Kidney epithelial cell (primary cell): ENCODE measurements at regions not wholly inside any gene's neighbourhood (a gene's known extent, or its start where the extent isn't known, plus 50 kb on each side); places are given as distances from the start of the nearest gene placed in this dataset.
"Not testable (repeated sequence)": the region's sequence is repeated elsewhere in the genome, so short reads cannot be mapped to it uniquely, and the experiment has no call there.

Source experiments
- DNase-seq: peaks from one replicate; pipeline ENCODE4 v3.0.0-alpha.2; 2010; ENCODE audit warnings: low read depth
- H3K27me3 ChIP-seq: 2 replicates; pipeline ENCODE4 v1.6.0; 2011; ENCODE audit warnings: low read length; ENCODE audit not compliant: control insufficient read depth, insufficient read depth
- H3K36me3 ChIP-seq: 2 replicates; pipeline ENCODE4 v1.5.1; 2011; ENCODE audit warnings: low read length; ENCODE audit not compliant: control insufficient read depth, insufficient read depth
- H3K4me3 ChIP-seq: 2 replicates; pipeline ENCODE4 v1.5.1; 2011; ENCODE audit warnings: low read depth, mild to moderate bottlenecking, control low read depth, low read length
- TF ChIP-seq, protein P1 (sequence below): IDR thresholded peaks from 2 replicates; pipeline ENCODE4 v1.5.1; 2011; ENCODE audit warnings: mild to moderate bottlenecking, moderate library complexity, low read length, control low read depth, inconsistent platforms; ENCODE audit not compliant: insufficient read depth, poor library complexity, severe bottlenecking

DNA sequence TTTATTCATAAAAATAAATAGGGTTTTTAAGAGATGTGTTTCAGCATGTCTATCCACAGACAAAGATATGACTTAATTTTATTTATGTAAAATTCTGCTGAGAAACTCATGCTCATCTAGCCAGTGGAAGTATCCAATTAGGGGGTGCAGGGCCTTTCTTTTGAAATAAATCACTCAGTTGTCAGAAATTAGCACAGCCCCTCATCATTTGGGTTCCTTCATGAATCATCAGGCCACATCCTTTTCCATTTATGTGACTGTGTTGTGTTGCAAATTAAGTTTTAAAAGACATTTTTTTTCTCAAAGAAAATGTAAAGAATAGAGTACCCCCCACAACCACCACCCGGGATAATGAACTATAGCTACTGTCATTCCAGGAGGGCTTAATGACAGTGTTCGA is 185.8 kb downstream of the NRP2 start:
- DNase-seq, result no peak
- H3K27me3 ChIP-seq, result no peaks in the 10 kb centered on the region
- H3K36me3 ChIP-seq, result no peaks in the 10 kb centered on the region
- TF ChIP-seq, protein P1, sequence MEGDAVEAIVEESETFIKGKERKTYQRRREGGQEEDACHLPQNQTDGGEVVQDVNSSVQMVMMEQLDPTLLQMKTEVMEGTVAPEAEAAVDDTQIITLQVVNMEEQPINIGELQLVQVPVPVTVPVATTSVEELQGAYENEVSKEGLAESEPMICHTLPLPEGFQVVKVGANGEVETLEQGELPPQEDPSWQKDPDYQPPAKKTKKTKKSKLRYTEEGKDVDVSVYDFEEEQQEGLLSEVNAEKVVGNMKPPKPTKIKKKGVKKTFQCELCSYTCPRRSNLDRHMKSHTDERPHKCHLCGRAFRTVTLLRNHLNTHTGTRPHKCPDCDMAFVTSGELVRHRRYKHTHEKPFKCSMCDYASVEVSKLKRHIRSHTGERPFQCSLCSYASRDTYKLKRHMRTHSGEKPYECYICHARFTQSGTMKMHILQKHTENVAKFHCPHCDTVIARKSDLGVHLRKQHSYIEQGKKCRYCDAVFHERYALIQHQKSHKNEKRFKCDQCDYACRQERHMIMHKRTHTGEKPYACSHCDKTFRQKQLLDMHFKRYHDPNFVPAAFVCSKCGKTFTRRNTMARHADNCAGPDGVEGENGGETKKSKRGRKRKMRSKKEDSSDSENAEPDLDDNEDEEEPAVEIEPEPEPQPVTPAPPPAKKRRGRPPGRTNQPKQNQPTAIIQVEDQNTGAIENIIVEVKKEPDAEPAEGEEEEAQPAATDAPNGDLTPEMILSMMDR, result no peak
- H3K4me3 ChIP-seq, result no peak overlapping the region

DNA sequence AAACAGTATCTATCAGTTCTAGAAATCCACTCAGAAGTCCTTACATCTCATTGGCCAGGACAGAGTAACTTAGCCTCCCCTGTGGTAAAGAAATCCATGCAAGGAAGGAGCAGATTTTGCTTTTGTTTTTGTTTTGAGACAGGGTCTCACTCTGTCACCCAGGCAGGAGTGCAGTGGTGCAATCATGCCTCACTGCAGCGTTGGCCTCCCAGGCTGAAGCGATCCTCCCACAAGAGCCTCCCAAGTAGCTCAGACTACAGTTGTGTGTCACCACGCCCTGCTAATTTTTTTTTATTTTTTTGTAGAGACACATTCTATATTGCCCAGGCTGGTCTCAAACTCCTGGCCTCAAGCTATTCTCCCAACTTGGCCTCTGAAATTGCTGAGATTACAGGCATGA is 185.1 kb downstream of the NRP2 start:
- Histone ChIP-seq H3K4me3 (no peak overlapping the region), H3K27me3 (no peaks in the 10 kb centered on the region), H3K36me3 (no peaks in the 10 kb centered on the region)
- TF ChIP-seq, protein P1, result no peak
- DNase-seq, result no peak

DNA sequence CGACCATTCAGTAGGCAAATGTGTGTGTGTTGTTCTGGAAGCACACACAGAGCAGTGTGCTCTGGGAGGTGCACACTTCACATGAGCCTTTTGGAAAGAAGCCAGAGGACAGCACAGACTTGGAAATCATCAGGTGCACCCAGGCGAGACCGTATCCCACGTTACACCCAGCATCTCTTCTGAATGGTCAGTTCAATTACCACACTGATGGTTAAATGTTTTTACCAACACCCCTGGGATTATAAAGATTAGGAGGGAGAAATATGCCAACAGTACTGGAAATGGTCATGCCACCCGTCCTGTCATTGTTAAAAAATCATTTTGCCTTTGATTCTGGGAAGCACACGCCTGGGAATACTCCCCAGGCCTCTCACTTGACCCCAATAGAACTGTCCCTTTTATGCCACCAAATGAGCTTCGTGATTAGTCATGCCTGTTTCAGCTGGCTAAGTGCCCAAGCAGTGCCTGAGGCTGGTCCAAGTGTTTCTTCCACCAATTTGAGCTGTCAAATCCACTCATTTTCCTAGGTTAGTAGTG is 183.7 kb downstream of the NRP2 start:
- H3K4me3 ChIP-seq, result no peak overlapping the region
- H3K36me3 ChIP-seq, result no peaks in the 10 kb centered on the region
- no peaks in the 10 kb centered on the region for H3K27me3 ChIP-seq
- TF ChIP-seq, protein P1, result no peak
- DNase-seq, result peak; percentile 62

DNA sequence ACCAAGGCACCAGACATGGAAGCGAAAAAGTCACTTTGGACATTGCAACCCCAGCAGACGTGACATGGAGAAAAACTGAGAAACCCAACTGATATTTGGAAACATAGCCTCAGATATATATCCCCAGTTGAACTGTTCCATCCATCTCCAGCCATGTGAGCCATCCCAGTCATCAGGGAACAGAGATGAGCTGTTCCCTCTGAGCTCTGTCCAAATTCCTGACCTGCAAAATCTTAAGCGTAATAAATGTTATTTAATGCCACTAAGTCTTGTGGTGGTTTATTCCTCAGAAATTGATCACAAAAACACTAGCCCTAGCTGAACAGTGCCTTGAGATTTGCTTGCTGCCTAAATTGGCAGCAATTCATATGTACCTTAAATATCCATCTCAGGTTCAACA is 182.8 kb downstream of the NRP2 start:
- no peak for DNase-seq
- H3K36me3 ChIP-seq, result no peaks in the 10 kb centered on the region
- no peaks in the 10 kb centered on the region for H3K27me3 ChIP-seq
- TF ChIP-seq, protein P1, result no peak
- H3K4me3 ChIP-seq, result no peak overlapping the region

DNA sequence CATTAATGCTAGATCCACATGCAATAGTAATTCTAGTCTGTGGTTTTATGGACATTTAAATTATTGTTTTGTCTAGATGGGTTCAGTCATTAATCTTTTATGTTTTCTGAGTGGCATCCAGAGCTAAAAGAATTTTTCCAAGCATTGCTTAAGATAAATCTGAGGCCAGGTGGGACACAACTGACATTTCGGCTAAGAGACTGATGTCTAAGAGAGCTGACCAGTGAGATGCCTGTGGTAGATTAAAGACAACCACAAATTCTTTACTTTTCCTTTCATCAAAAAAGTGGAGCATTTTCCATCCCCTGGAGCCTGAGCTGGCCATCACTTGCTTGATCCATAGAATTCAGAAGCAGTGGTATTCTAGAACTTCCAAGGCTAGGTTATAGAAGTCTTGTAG is 182.2 kb downstream of the NRP2 start:
- no peak for DNase-seq
- no peaks in the 10 kb centered on the region for H3K36me3 ChIP-seq
- no peaks in the 10 kb centered on the region for H3K27me3 ChIP-seq
- no peak overlapping the region for H3K4me3 ChIP-seq
- TF ChIP-seq, protein P1, result no peak

GRCh38 chr2:205862761-205863160 is 180.5 kb downstream of the NRP2 start:
- not testable (repeated sequence) for H3K4me3 ChIP-seq, DNase-seq, H3K36me3 ChIP-seq, H3K27me3 ChIP-seq
